Smooth muscle cell (in vitro differentiated cells): ENCODE measurements at regions not wholly inside any gene's neighbourhood (a gene's known extent, or its start where the extent isn't known, plus 50 kb on each side); places are given as distances from the start of the nearest gene placed in this dataset.

ENCODE experiments used
- DNase-seq: peaks from one replicate; lab custom pipeline; 2025; ENCODE audit not compliant: unreplicated experiment; lab: John Stamatoyannopoulos, UW
- H2AFZ ChIP-seq: fragments of 200-600 bp; sonication (generic); 2 replicates; pipeline ENCODE4 v1.6.0; 2016; ENCODE audit warnings: antibody characterized with exemption, low read depth, mild to moderate bottlenecking
- H3F3A ChIP-seq: fragments of 200-600 bp; sonication (generic); 2 replicates; pipeline ENCODE4 v1.6.0; 2017; ENCODE audit warnings: antibody characterized with exemption, low read depth
- H3K27ac ChIP-seq: fragments of 200-600 bp; sonication (generic); 2 replicates; pipeline ENCODE4 v1.5.1; 2016; ENCODE audit warnings: low read depth, mild to moderate bottlenecking
- H3K27me3 ChIP-seq: fragments of 200-600 bp; sonication (generic); 2 replicates; pipeline ENCODE4 v1.6.1; 2016; ENCODE audit warnings: low read depth, mild to moderate bottlenecking
- H3K36me3 ChIP-seq: fragments of 200-600 bp; sonication (generic); 2 replicates; pipeline ENCODE4 v1.5.1; 2016; ENCODE audit warnings: low read depth
- H3K4me1 ChIP-seq: fragments of 200-600 bp; sonication (generic); 2 replicates; pipeline ENCODE4 v1.5.1; 2016; ENCODE audit warnings: low read depth
- H3K4me2 ChIP-seq: fragments of 200-600 bp; sonication (generic); 2 replicates; pipeline ENCODE4 v1.6.0; 2016; ENCODE audit warnings: mild to moderate bottlenecking
- H3K4me3 ChIP-seq: fragments of 200-600 bp; sonication (generic); 2 replicates; pipeline ENCODE4 v1.5.1; 2016; ENCODE audit warnings: mild to moderate bottlenecking
- H3K79me2 ChIP-seq: fragments of 200-600 bp; sonication (generic); 2 replicates; pipeline ENCODE4 v1.6.0; 2016; ENCODE audit warnings: low read depth, mild to moderate bottlenecking
- H3K9ac ChIP-seq: fragments of 200-600 bp; sonication (generic); 2 replicates; pipeline ENCODE4 v1.6.0; 2016; ENCODE audit warnings: low read depth
- H3K9me3 ChIP-seq: fragments of 200-600 bp; sonication (generic); replicated peaks from 2 replicates; pipeline ENCODE4 v1.5.1; 2016; ENCODE audit warnings: low read depth
- H4K20me1 ChIP-seq: fragments of 200-600 bp; sonication (generic); 2 replicates; pipeline ENCODE4 v1.6.0; 2016; ENCODE audit warnings: low read depth
- CTCF ChIP-seq: fragments of 200-600 bp; sonication (generic); IDR thresholded peaks from 2 replicates; pipeline ENCODE4 v1.5.1; 2017; ENCODE audit warnings: borderline replicate concordance, mild to moderate bottlenecking, antibody characterized with exemption; ENCODE audit not compliant: insufficient read depth, poor library complexity, severe bottlenecking
- WGBS: methylation state at CpG from one replicate; pipeline ENCODE4 v1.1.7; 2016; ENCODE audit warnings: low lambda C conversion rate; 5-methylcytosine and 5-hydroxymethylcytosine counted together

GRCh38 chr7:116101704-116102103, 71.1 kb upstream of the TFEC start:
- DNase-seq = no peak
- no peak overlapping the region for H3K27ac ChIP-seq
- H3K9ac ChIP-seq = no peak overlapping the region
- TF ChIP-seq CTCF = no peak
- H3K79me2 ChIP-seq = no peaks in the 10 kb centered on the region
- WGBS = 90% methylated on average over 2 of the region's 2 CpGs
- H2AFZ ChIP-seq = no peak overlapping the region
- H3K27me3 ChIP-seq = no peaks in the 10 kb centered on the region
- H3K4me2 ChIP-seq = no peak overlapping the region
- no peaks in the 10 kb centered on the region for H3K36me3 ChIP-seq
- no peak overlapping the region for H3K4me3 ChIP-seq
- no peaks in the 10 kb centered on the region for H3K4me1 ChIP-seq
- H3F3A ChIP-seq = no peaks in the 10 kb centered on the region
- no peaks in the 10 kb centered on the region for H4K20me1 ChIP-seq
- no peaks in the 10 kb centered on the region for H3K9me3 ChIP-seq

- Histone ChIP-seq H3K9ac (no peak overlapping the region), H3K36me3 (no peaks in the 10 kb centered on the region), H3K4me3 (no peak overlapping the region), H3K9me3 (no peaks in the 10 kb centered on the region), H3K27ac (no peak overlapping the region), H3F3A (no peaks in the 10 kb centered on the region), H3K4me1 (no peaks in the 10 kb centered on the region), H2AFZ (no peak overlapping the region), H3K27me3 (no peaks in the 10 kb centered on the region), H4K20me1 (no peaks in the 10 kb centered on the region), H3K4me2 (no peak overlapping the region), H3K79me2 (no peaks in the 10 kb centered on the region)
- no peak for DNase-seq
- no peak for TF ChIP-seq CTCF
These were observed 80.9 kb upstream of the TFEC start for GRCh38 chr7:116111475-116111874.

- H3K4me2 ChIP-seq = no peak overlapping the region
- H3K4me3 ChIP-seq = no peak overlapping the region
- no peak for TF ChIP-seq CTCF
These were observed 82.7 kb upstream of the TFEC start for GRCh38 chr7:116113310-116113709.

GRCh38 chr7:116120839-116121238, 89.5 kb upstream of the TES start:
- Histone ChIP-seq H3K36me3 (no peaks in the 10 kb centered on the region), H3K4me1 (no peaks in the 10 kb centered on the region), H3F3A (no peaks in the 10 kb centered on the region), H3K79me2 (no peaks in the 10 kb centered on the region), H3K4me3 (no peak overlapping the region), H3K27ac (no peak overlapping the region), H3K4me2 (no peak overlapping the region), H3K27me3 (no peaks in the 10 kb centered on the region), H3K9me3 (no peaks in the 10 kb centered on the region), H3K9ac (no peak overlapping the region), H2AFZ (no peak overlapping the region), H4K20me1 (no peaks in the 10 kb centered on the region)
- DNase-seq = no peak
- no peak for TF ChIP-seq CTCF

More at GRCh38 chr7:116113310-116113709, 82.7 kb upstream of the TFEC start:
- Histone ChIP-seq H3K4me1 (no peaks in the 10 kb centered on the region), H3K36me3 (no peaks in the 10 kb centered on the region), H2AFZ (no peak overlapping the region), H3K79me2 (no peaks in the 10 kb centered on the region), H3F3A (no peaks in the 10 kb centered on the region), H3K27ac (no peak overlapping the region), H3K27me3 (no peaks in the 10 kb centered on the region), H4K20me1 (no peaks in the 10 kb centered on the region), H3K9me3 (no peaks in the 10 kb centered on the region), H3K9ac (no peak overlapping the region)
- DNase-seq = no peak
- WGBS = 96% methylated on average over 1 of the region's 1 CpG
